ENCODE measurements at regions not wholly inside any gene's neighbourhood (a gene's known extent, or its start where the extent isn't known, plus 50 kb on each side); places are given as distances from the start of the nearest gene placed in this dataset.

- TF ChIP-seq MYB (IDR thresholded peaks at IDR 0.05; ENCODE audit: borderline replicate concordance, low read depth, low read length) (no peak), CREM (IDR thresholded peaks at IDR 0.05; ENCODE audit: low read depth) (no peak), SIN3A (IDR thresholded peaks at IDR 0.05; ENCODE audit: low read depth, low read length) (no peak), ZBTB4 (CRISPR knock-in tag; IDR thresholded peaks at IDR 0.05) (no peak)
Measured at GRCh38 chr15:85277847-85278370, 102.5 kb upstream of the AKAP13 start (continued).

GRCh38 chr15:85280203-85280602 is 100.2 kb upstream of the AKAP13 start:
- Histone ChIP-seq H3K9me3 (replicated peaks; ENCODE audit: control insufficient read depth, insufficient read depth, low read length) (no peaks in the 10 kb centered on the region), H3K27me3 (replicated peaks in 1 of 2; ENCODE audit: control insufficient read depth in 2 of 2, insufficient read depth in 2 of 2, low read length in 1 of 2) (no peaks in the 10 kb centered on the region), H3K4me1 (ENCODE audit: control insufficient read depth, insufficient read depth, low read length) (peaks cover 19% of the 10 kb centered on the region), H2AFZ (ENCODE audit: control insufficient read depth, low read depth, low read length) (no peak overlapping the region), H3K79me2 (ENCODE audit: control insufficient read depth, insufficient read depth, low read length) (no peaks in the 10 kb centered on the region), H3K36me3 (ENCODE audit: control insufficient read depth in 2 of 2, insufficient read depth in 2 of 2, low read length in 1 of 2) (no peaks in the 10 kb centered on the region), H3K27ac (ENCODE audit: control insufficient read depth, insufficient read depth) (no peak overlapping the region), H3K9ac (ENCODE audit: control insufficient read depth, insufficient read depth, low read length) (no peak overlapping the region), H3K4me3 (no peak overlapping the region), H4K20me1 (ENCODE audit: control insufficient read depth, insufficient read depth) (no peaks in the 10 kb centered on the region), H3K4me2 (ENCODE audit: control insufficient read depth, insufficient read depth) (peak overlapping the region; percentile 53; the same call in 1 of the 2 replicates)
- intact Hi-C loops (cut with micrococcal nuclease; ENCODE audit: unreplicated experiment): no loop called here
- FAIRE-seq (no peak), ATAC-seq (peak; percentile 53), DNase-seq (ENCODE audit: low read depth, low spot score) (peak; percentile 26)
- SMC1A ChIA-PET (ENCODE audit: uncharacterized antibody, unreplicated experiment): interaction anchor here (1.3 kb wide), 1 partner anchor 163 kb away, joined by 3 read pairs; no protein-coding TSS in a partner anchor
- POLR2A ChIA-PET: no interaction called here
- CTCF ChIA-PET: interaction anchor here (1.4 kb wide), 1 partner anchor 10 kb away, joined by 4 read pairs; no protein-coding TSS in a partner anchor
- in situ Hi-C loops (cut with MboI): no loop called here
- no TSS peak for BruUV-seq (replicated peaks)
- WGBS (ENCODE audit: insufficient coverage, insufficient replicate concordance, low lambda C conversion rate, missing lambda C conversion rate): under 1% methylated on average over 6 of the region's 6 CpGs
- RAD21 ChIA-PET (ENCODE audit: unreplicated experiment): no interaction called here
- TF ChIP-seq ASH2L (IDR thresholded peaks at IDR 0.05; ENCODE audit: borderline replicate concordance, low read depth): no peak
- TF ChIP-seq ZNF217 (IDR thresholded peaks at IDR 0.05): no peak
- TF ChIP-seq ZBED1 (IDR thresholded peaks at IDR 0.05; ENCODE audit: borderline replicate concordance): no peak
- no peak for TF ChIP-seq LARP7 (IDR thresholded peaks at IDR 0.05)
- no peak for TF ChIP-seq ZBTB40 (IDR thresholded peaks at IDR 0.05; ENCODE audit: borderline replicate concordance)
- no peak for TF ChIP-seq BCL3 (IDR thresholded peaks at IDR 0.05; ENCODE audit: borderline replicate concordance, insufficient read depth, low read depth, low read length, poor library complexity, severe bottlenecking)
- peak in 1 of 2 experiments; percentile 62; a peak in 1 of 4 replicates for TF ChIP-seq ETV6 (conservative IDR thresholded peaks at IDR 0.05 in 1 of 2, IDR thresholded peaks at IDR 0.05 in 1 of 2; ENCODE audit: borderline replicate concordance in 1 of 2, low read depth in 1 of 2)
- TF ChIP-seq STAT3 (IDR thresholded peaks at IDR 0.05; ENCODE audit: low read depth, low read length): no peak
- TF ChIP-seq MXI1 (IDR thresholded peaks at IDR 0.05; ENCODE audit: low read depth, low read length): no peak
- no peak for TF ChIP-seq IKZF2 (IDR thresholded peaks at IDR 0.05)
- no peak for TF ChIP-seq SREBF2 (IDR thresholded peaks at IDR 0.05; ENCODE audit: low read length)
- TF ChIP-seq POLR2A (IDR thresholded peaks at IDR 0.05; ENCODE audit: low read depth, low read length): no peak

All from GM12878 (cell line).